Mucosa of stomach (tissue), 1 donor: ENCODE measurements at regions not wholly inside any gene's neighbourhood (a gene's known extent, or its start where the extent isn't known, plus 50 kb on each side); places are given as distances from the start of the nearest gene placed in this dataset.

ENCODE experiments used
- H3K27me3 ChIP-seq: one replicate; pipeline ENCODE4 v1.7.0; 2013; ENCODE audit warnings: mild to moderate bottlenecking, low read length; ENCODE audit not compliant: control insufficient read depth, insufficient read depth
- H3K36me3 ChIP-seq: one replicate; pipeline ENCODE4 v1.7.0; 2013; ENCODE audit warnings: low read length; ENCODE audit not compliant: control insufficient read depth, insufficient read depth
- H3K4me1 ChIP-seq: one replicate; pipeline ENCODE4 v1.7.0; 2013; ENCODE audit warnings: mild to moderate bottlenecking, low read length; ENCODE audit not compliant: control insufficient read depth, insufficient read depth
- H3K4me3 ChIP-seq: one replicate; pipeline ENCODE4 v1.7.0; 2013; ENCODE audit warnings: low read length
- H3K9ac ChIP-seq: one replicate; pipeline ENCODE4 v1.7.0; 2013; ENCODE audit warnings: mild to moderate bottlenecking, low read length, moderate library complexity
- H3K9me3 ChIP-seq: one replicate; pipeline ENCODE4 v1.7.0; 2013; ENCODE audit warnings: mild to moderate bottlenecking, low read length, moderate library complexity; ENCODE audit not compliant: control insufficient read depth
- donor health status: Pancreatic carcinoma.

GRCh38 chrX:7789200-7789599 lies 53.8 kb upstream of the VCX start:
- Histone ChIP-seq H3K9me3 (no peaks in the 10 kb centered on the region), H3K36me3 (no peaks in the 10 kb centered on the region), H3K4me3 (no peak overlapping the region), H3K9ac (no peak overlapping the region), H3K27me3 (no peaks in the 10 kb centered on the region), H3K4me1 (no peaks in the 10 kb centered on the region)

- Histone ChIP-seq H3K36me3 (no peaks in the 10 kb centered on the region), H3K27me3 (no peaks in the 10 kb centered on the region)
Observed at GRCh38 chrX:7788334-7788733, 54.6 kb upstream of the VCX start.

GRCh38 chrX:7787714-7788113 lies 55.3 kb upstream of the VCX start:
- no peaks in the 10 kb centered on the region for H3K36me3 ChIP-seq
- no peaks in the 10 kb centered on the region for H3K9me3 ChIP-seq
- H3K4me3 ChIP-seq, result no peak overlapping the region
- no peaks in the 10 kb centered on the region for H3K4me1 ChIP-seq
- no peaks in the 10 kb centered on the region for H3K27me3 ChIP-seq
- H3K9ac ChIP-seq, result no peak overlapping the region

More at GRCh38 chrX:7788334-7788733, 54.6 kb upstream of the VCX start:
- no peaks in the 10 kb centered on the region for H3K4me1 ChIP-seq
- no peak overlapping the region for H3K9ac ChIP-seq
- H3K9me3 ChIP-seq, result no peaks in the 10 kb centered on the region
- H3K4me3 ChIP-seq, result no peak overlapping the region

GRCh38 chrX:7784580-7784979 lies 58.4 kb upstream of the VCX start:
- Histone ChIP-seq H3K9ac (no peak overlapping the region), H3K36me3 (no peaks in the 10 kb centered on the region), H3K27me3 (no peaks in the 10 kb centered on the region), H3K4me3 (no peak overlapping the region), H3K4me1 (no peaks in the 10 kb centered on the region), H3K9me3 (no peaks in the 10 kb centered on the region)

- Histone ChIP-seq H3K9me3 (no peaks in the 10 kb centered on the region), H3K27me3 (no peaks in the 10 kb centered on the region), H3K4me3 (no peak overlapping the region), H3K9ac (no peak overlapping the region), H3K4me1 (no peaks in the 10 kb centered on the region), H3K36me3 (no peaks in the 10 kb centered on the region)
Observed at GRCh38 chrX:7779644-7780043, 63.3 kb upstream of the VCX start.

GRCh38 chrX:7775987-7776386 lies 67.0 kb upstream of the VCX start:
- Histone ChIP-seq H3K9me3 (no peaks in the 10 kb centered on the region), H3K9ac (no peak overlapping the region), H3K27me3 (no peaks in the 10 kb centered on the region), H3K4me1 (no peaks in the 10 kb centered on the region), H3K36me3 (no peaks in the 10 kb centered on the region), H3K4me3 (no peak overlapping the region)

- no peaks in the 10 kb centered on the region for H3K27me3 ChIP-seq
- no peak overlapping the region for H3K9ac ChIP-seq
- H3K4me1 ChIP-seq, result no peaks in the 10 kb centered on the region
- no peaks in the 10 kb centered on the region for H3K9me3 ChIP-seq
- no peaks in the 10 kb centered on the region for H3K36me3 ChIP-seq
- H3K4me3 ChIP-seq, result no peak overlapping the region
Observed at GRCh38 chrX:7771788-7772438, 71.1 kb upstream of the VCX start.

GRCh38 chrX:7759830-7760229 lies 83.1 kb upstream of the VCX start:
- Histone ChIP-seq H3K4me1 (no peaks in the 10 kb centered on the region), H3K9ac (no peak overlapping the region), H3K27me3 (no peaks in the 10 kb centered on the region), H3K36me3 (no peaks in the 10 kb centered on the region), H3K9me3 (no peaks in the 10 kb centered on the region), H3K4me3 (no peak overlapping the region)

- Histone ChIP-seq H3K4me1 (no peaks in the 10 kb centered on the region), H3K9me3 (no peaks in the 10 kb centered on the region), H3K27me3 (no peaks in the 10 kb centered on the region), H3K36me3 (no peaks in the 10 kb centered on the region), H3K9ac (no peak overlapping the region), H3K4me3 (no peak overlapping the region)
Observed at GRCh38 chrX:7746856-7747255, 96.1 kb upstream of the VCX start.

- Histone ChIP-seq H3K9me3 (no peaks in the 10 kb centered on the region), H3K27me3 (no peaks in the 10 kb centered on the region), H3K36me3 (no peaks in the 10 kb centered on the region), H3K9ac (no peak overlapping the region), H3K4me3 (no peak overlapping the region), H3K4me1 (no peaks in the 10 kb centered on the region)
Observed at GRCh38 chrX:7730071-7730470, 112.9 kb upstream of the VCX start.

GRCh38 chrX:7720519-7720918 lies 122.5 kb upstream of the VCX start:
- no peaks in the 10 kb centered on the region for H3K27me3 ChIP-seq
- H3K36me3 ChIP-seq, result no peaks in the 10 kb centered on the region
- no peak overlapping the region for H3K9ac ChIP-seq
- H3K4me1 ChIP-seq, result no peaks in the 10 kb centered on the region
- H3K4me3 ChIP-seq, result no peak overlapping the region
- no peaks in the 10 kb centered on the region for H3K9me3 ChIP-seq

- Histone ChIP-seq H3K9ac (no peak overlapping the region), H3K36me3 (no peaks in the 10 kb centered on the region), H3K9me3 (no peaks in the 10 kb centered on the region), H3K27me3 (no peaks in the 10 kb centered on the region), H3K4me3 (no peak overlapping the region), H3K4me1 (no peaks in the 10 kb centered on the region)
Observed at GRCh38 chrX:7714351-7714750, 128.6 kb upstream of the VCX start.

GRCh38 chrX:7711167-7711566 lies 131.8 kb upstream of the VCX start:
- Histone ChIP-seq H3K4me1 (no peaks in the 10 kb centered on the region), H3K27me3 (no peaks in the 10 kb centered on the region), H3K4me3 (no peak overlapping the region), H3K36me3 (no peaks in the 10 kb centered on the region), H3K9me3 (no peaks in the 10 kb centered on the region), H3K9ac (no peak overlapping the region)
